Right ventricle myocardium inferior (tissue), 1 donor: ENCODE measurements at regions not wholly inside any gene's neighbourhood (a gene's known extent, or its start where the extent isn't known, plus 50 kb on each side); places are given as distances from the start of the nearest gene placed in this dataset.

Source experiments
- ATAC-seq: fragments of 200-7000 bp; cut with Tn5 transposase; one replicate; pipeline ENCODE4 v1.9.1; 2020; ENCODE audit warnings: mild to moderate bottlenecking, moderate library complexity
- DNase-seq: peaks from one replicate; pipeline ENCODE4 v3.0.0; 2021; ENCODE audit errors: missing footprints
- intact Hi-C: fragments of 100-400 bp; cut with DNase I; formaldehyde crosslinking; loops from one replicate; pipeline ENCODE4 v1.11.0; 2022
- donor health status: DM: no; HTN: yes; CAD: no; lungs with severe emphysema.

DNA sequence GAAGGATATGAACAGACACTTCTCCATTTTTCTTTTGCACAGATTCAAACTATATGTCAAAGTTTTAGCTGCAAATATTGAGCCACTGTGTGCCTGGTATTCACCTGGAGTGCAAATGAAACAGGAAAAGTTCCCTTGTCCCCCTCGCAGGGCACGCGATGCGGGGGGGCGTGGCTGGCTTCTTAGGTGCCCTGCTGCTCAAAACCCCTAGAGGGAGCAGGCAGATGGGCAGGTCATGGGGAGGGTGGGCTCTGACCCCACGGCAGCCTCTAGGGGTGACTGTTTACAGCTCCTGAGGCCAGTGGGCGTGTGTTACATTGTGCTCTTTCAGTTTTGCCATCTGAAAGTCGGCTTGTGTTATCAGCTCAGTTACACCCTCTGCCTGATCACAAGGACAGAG is 931.2 kb upstream of the B3GALT2 start:
- intact Hi-C loops, result no loop called here
- ATAC-seq (no peak), DNase-seq (no peak)

- ATAC-seq (no peak), DNase-seq (no peak)
- intact Hi-C loops, result no loop called here
Measured at GRCh38 chr1:194114288-194114687, 927.9 kb upstream of the B3GALT2 start.

- intact Hi-C loops, result no loop called here
- DNase-seq, result no peak
- ATAC-seq, result no peak
Measured at GRCh38 chr1:194105381-194105780, 919.0 kb upstream of the B3GALT2 start.

GRCh38 chr1:194104247-194104844 is 917.9 kb upstream of the B3GALT2 start:
- DNase-seq (no peak), ATAC-seq (peak; percentile 16)
- intact Hi-C loops, result no loop called here

DNA sequence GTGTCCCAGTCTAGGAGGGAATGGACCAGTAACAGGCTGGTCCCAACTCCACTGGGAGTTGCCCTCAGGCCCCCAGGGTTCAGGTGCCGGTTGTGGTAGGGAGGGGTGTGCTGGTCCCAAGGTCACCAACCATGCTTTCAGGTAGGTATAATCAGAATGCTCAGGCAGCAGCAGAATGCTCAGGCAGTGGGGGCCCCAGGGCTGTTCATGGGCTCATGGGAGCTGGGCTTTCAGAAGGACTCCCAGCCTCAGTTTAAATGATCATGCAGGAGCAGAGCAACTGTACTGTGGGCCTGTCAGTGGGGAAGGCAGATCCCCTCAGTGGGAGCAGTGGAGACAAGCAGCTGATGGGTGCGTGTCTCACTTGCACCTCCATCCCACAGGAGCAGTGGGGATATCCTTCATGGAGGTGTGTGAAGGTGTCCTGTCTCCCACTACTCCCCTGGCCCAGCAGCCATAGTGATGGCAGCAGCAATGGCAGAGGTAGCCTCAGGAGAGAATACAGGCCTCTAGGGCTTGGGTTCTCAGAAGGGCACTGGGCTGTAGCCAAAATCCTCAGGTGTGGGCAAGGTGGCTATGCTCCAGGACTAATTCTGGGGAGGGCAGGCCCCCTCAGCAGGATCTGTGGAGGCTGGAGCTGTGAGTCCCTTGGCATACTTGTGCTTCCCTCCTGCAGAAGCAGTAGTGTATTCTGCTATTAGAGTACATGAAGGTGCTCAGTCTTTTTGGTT is 917.3 kb upstream of the B3GALT2 start:
- no peak for DNase-seq
- intact Hi-C loops, result no loop called here
- ATAC-seq, result no peak

DNA sequence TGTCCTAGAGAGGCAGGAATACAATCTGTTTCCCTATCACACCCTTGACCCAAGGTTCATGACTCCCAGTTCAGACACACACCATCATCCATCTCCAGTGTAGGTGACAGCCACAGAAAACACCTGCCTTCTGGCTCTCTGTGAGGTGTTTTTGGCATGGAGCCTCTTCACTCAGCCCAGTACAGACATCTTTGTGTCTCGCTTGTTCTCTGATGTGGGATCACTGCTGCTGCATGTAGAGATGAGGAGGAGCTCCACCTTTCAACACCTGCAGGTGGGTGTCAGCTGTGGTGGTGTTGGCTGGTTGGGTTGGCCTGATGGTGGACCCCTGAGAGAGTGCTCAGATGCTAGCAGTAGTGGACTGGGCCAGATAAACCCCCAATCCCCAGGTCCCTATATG is 916.7 kb upstream of the B3GALT2 start:
- intact Hi-C loops, result no loop called here
- ATAC-seq (no peak), DNase-seq (no peak)

GRCh38 chr1:194102607-194103006 is 916.2 kb upstream of the B3GALT2 start:
- DNase-seq (no peak), ATAC-seq (no peak)
- intact Hi-C loops, result no loop called here

- intact Hi-C loops, result no loop called here
- ATAC-seq, result no peak
- DNase-seq, result no peak
Measured at GRCh38 chr1:194084755-194085154, 898.3 kb upstream of the B3GALT2 start.

GRCh38 chr1:194081444-194081843 is 895.0 kb upstream of the B3GALT2 start:
- intact Hi-C loops, result no loop called here
- ATAC-seq, result no peak

DNA sequence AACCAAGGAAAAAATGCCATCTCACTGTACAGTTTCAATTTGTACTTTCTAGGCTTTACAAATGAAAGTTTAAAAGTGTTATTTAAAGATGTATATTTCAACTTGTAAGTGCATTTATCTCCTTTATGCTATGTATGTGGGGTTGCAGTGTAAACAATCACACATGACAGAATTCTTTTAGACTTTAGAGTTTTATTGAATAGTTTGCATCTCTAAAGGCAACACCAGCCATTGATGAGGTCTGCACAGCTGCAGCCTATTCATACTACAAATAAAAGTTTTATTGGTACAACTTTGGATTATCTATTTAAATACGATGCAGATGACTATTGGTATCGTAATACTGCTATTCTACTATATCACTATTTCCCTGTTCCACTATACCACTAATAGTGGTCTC is 894.4 kb upstream of the B3GALT2 start:
- DNase-seq, result no peak
- intact Hi-C loops, result no loop called here

More at GRCh38 chr1:194081444-194081843, 895.0 kb upstream of the B3GALT2 start:
- no peak for DNase-seq

DNA sequence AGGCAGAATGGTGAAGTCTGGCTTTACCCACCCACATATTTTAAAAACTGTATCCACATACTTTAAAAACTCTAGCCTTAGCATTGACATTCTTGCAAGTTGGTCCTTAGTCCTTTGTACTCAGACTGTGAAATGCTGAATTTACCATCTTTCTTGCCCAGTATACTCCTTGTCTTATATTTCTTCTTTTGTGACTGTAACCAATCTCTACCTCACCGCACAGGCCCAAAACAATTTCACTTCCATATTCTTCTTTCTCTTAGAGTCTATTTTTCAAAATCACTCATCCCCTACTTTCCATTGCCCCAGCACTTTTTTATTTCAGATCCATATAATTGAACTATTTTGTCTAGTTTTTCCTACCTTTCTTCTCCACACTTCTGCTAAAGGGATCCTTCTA is 892.4 kb upstream of the B3GALT2 start:
- ATAC-seq (no peak), DNase-seq (no peak)
- intact Hi-C loops, result no loop called here

More for the DNA sequence above, 894.4 kb upstream of the B3GALT2 start:
- no peak for ATAC-seq

DNA sequence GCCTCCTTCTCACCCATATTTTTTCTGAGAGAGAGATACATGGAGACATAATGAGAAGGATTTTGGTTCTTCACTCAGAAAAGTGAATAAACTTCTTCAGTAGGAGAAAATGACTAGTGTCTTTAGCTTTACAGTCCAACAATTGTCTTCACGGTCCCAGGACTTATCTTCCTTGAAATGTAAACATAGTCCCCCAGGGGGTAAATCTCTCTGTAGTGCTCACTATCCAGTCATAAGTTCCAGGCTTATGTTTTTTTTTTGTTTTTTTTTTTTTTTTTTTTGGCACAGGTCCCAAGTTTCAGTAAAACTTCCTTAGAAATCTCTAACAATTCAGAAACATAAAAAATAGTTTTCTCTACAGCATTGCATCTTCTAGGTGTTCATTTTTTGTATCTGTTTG is 890.2 kb upstream of the B3GALT2 start:
- intact Hi-C loops, result no loop called here
- no peak for ATAC-seq
- DNase-seq, result no peak

DNA sequence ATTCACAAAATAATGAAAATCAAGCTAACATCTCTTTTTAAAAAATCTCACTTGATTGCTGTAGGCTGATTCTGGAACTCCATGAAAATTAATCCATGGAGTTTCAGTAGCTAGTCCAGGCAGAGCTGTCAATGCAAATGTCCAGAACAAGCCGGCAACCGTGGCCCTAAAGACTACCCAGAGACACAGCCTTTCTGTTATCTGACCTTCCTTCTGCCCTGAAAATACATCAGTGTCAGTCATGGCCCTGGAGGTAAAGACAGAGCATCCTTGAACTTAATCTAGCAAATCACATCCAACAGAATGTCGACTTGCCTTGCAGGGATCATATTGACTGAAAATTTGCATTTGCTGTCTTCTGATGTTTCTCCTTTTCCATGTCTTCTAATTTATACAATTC is 887.4 kb upstream of the B3GALT2 start:
- DNase-seq, result no peak
- no peak for ATAC-seq
- intact Hi-C loops, result no loop called here

GRCh38 chr1:194071205-194071604 is 884.8 kb upstream of the B3GALT2 start:
- intact Hi-C loops, result no loop called here
- no peak for ATAC-seq

DNA sequence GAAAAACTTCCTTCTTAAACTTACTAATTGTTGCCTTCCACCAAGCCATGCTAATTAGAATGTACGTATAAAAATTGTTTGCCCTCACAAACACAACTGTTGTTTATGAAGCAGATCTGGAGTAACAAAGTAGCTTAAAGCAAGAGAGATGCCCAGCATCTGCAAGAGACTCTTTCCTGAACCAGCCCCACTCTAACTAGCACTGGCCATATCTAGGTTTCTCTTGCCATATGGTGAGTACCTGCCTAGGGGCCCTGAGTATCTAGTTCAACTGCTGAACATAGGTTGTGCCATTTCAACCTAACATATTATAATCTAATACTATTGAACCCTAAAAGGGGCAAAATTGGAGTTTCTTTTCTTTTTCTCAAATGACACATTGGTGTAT is 883.4 kb upstream of the B3GALT2 start:
- intact Hi-C loops, result loop anchor here (2.0 to 10.0 kb wide), 5 partner anchors 117 to 883 kb away; partner anchors contain the start of gene B3GALT2
- ATAC-seq, result peak; percentile 35
- no peak for DNase-seq

More at GRCh38 chr1:194071205-194071604, 884.8 kb upstream of the B3GALT2 start:
- no peak for DNase-seq

DNA sequence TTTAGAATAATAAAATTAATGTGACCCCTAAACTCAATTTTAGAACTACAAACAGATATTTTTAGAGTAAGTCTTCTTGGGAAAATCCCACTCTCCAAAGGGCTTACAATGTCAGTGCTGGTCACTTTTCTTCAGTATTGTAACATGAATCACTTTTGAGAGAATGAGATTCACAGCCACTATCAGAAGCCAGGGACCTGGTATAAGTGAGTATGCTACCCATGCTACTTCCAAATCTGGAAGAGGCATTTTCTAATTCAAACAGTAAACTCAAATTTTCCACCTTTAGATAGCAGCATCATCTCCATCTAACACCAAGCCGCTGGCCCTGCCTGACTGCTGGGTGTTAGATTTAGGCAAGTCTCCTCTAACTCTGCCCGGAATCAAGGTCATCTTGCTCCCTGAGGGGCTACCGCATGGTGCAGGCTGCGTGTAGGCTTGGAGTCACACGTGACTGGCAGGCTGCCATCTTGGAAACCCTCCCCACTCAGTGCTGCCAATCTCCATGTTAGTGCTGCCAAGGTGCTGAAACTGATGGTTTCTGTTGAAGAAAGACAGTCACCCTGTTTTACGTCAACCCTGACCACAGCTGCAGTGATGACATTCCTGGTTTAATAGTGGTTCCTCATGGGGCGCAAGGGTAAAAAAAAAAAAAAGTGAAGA is 882.9 kb upstream of the B3GALT2 start:
- intact Hi-C loops, result loop anchor here (2.0 to 10.0 kb wide), 5 partner anchors 116 to 882 kb away; partner anchors contain the start of gene B3GALT2
- peak; percentile 91 for ATAC-seq

DNA sequence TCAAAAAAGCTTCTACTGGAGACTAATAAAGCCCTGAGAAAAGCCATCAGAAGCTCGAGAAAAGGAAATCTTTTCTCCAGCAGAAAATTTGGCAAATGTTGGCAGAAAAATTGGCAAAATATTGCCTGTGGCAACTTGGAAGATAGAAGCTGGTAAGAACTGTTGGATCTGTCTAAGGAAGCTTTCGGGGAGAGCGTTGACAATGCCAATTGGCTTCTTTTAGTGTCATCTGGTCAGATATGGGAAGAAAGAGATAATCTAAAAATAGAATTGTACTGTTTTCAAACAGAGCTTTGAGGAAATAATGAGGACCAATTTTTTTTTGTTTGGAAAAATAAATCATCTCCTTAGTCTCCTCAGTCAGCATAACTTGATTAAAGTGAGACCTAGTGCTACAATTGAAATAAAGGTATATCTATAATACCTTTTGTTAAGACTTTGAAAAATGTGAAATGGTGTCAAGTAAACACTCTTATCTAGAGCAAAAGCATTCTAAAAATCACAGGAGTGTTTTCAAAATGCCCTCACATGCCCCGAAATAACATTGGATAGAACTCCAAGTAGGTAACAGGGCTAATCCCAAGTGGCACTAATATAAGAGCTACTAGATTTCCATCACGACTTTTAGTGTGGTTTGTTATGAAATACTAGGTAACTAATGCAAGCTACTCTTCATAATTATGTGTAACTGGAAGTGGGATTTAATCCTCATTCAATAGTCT is 882.2 kb upstream of the B3GALT2 start:
- DNase-seq (no peak), ATAC-seq (peak; percentile 68)
- intact Hi-C loops, result loop anchor here (2.0 to 10.0 kb wide), 5 partner anchors 116 to 882 kb away; partner anchors contain the start of gene B3GALT2

More for the DNA sequence above, 882.9 kb upstream of the B3GALT2 start:
- DNase-seq, result peak; percentile 74

DNA sequence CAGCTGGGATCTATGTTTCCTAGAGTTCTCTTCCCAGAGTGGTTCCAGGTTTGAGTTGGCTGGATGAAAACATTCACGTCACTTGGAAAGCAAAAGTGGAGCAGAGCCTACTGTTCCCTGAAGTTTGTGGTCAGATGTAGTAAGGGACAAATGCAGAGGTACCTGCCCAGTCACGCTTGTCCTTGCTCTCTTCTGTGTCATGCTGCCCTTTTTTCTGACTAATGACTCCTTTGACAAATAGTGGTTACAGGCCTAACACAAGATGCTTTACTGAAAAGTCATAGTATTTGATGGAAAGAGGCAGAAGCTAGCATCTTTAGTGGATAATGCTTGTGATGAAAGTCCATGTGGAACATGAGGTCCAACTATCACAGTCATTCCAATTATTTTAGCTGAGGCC is 881.4 kb upstream of the B3GALT2 start:
- ATAC-seq (peak; percentile 20), DNase-seq (peak; percentile 61)
- intact Hi-C loops, result loop anchor here (2.0 to 10.0 kb wide), 5 partner anchors 115 to 881 kb away; partner anchors contain the start of gene B3GALT2

DNA sequence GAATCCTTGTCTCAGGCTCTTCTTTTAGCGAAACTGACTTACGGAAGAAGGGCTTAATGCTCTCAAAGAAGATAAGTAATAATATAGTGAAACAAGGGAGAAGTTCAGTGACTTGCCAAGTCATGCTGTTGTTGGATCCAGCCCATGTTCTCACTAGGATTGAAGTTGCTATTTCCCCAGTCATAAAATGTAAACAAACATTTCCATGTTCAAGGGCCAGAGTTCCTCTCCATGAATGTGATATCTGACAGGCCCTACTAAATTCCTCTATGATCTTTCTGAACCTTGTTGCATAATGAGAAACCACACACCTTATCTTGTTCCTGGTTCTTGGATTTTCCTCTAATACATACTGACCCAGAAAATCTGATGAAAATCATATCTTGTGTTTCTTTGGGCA is 876.5 kb upstream of the B3GALT2 start:
- intact Hi-C loops, result loop anchor here (10.0 kb wide), 1 partner anchor 408 kb away; no protein-coding TSS in a partner anchor
- ATAC-seq, result peak; percentile 57

More for the DNA sequence above, 876.5 kb upstream of the B3GALT2 start:
- DNase-seq, result no peak
